ENCODE measurements at regions not wholly inside any gene's neighbourhood (a gene's known extent, or its start where the extent isn't known, plus 50 kb on each side); places are given as distances from the start of the nearest gene placed in this dataset.

GRCh38 chr15:35182841-35183479 is 97.9 kb upstream of the NANOGP8 start:
- CTCF ChIA-PET: interaction anchor here (0.7 to 1.3 kb wide), 3 partner anchors 11 to 46 kb away, joined by 3 read pairs; no protein-coding TSS in a partner anchor

More at GRCh38 chr15:35182841-35183479, 97.9 kb upstream of the NANOGP8 start:
- H3K9me3 ChIP-seq (replicated peaks; ENCODE audit: control insufficient read depth, insufficient read depth, low read length): no peaks in the 10 kb centered on the region
- H3K27ac ChIP-seq (ENCODE audit: insufficient read depth, low read depth, low read length): no peak overlapping the region
- no peaks in the 10 kb centered on the region for H3K27me3 ChIP-seq (ENCODE audit: control insufficient read depth in 2 of 2, insufficient read depth in 2 of 2, low read length in 2 of 2)
- H3K36me3 ChIP-seq (ENCODE audit: control insufficient read depth in 2 of 2, extremely low read depth in 1 of 2, insufficient read depth in 2 of 2, low read length in 2 of 2): no peaks in the 10 kb centered on the region
- no peak overlapping the region for H3K4me3 ChIP-seq (replicated peaks in 1 of 3; ENCODE audit: insufficient read depth in 1 of 3, low read depth in 1 of 3, low read length in 3 of 3)
- H3K9ac ChIP-seq (replicated peaks; ENCODE audit: extremely low read depth, insufficient read depth, low read length): no peak overlapping the region
- FAIRE-seq (no peak), DNase-seq (ENCODE audit: low read depth, low spot score) (no peak)
- TF ChIP-seq JUN (IDR thresholded peaks at IDR 0.05; ENCODE audit: borderline replicate concordance, insufficient read depth, insufficient read length, low read depth): no peak
- no peak for TF ChIP-seq CTCF (IDR thresholded peaks at IDR 0.05; ENCODE audit: extremely low read depth in 1 of 2, insufficient read depth in 1 of 2, low read depth in 1 of 2, low read length in 2 of 2)
- no peak for TF ChIP-seq GATA2 (IDR thresholded peaks at IDR 0.05; ENCODE audit: insufficient read depth, insufficient read length, low read depth, low read length)
- TF ChIP-seq MAX (IDR thresholded peaks at IDR 0.05; ENCODE audit: insufficient read depth, insufficient read length): no peak
- no peak for TF ChIP-seq FOS (IDR thresholded peaks at IDR 0.05; ENCODE audit: borderline replicate concordance, insufficient read depth, low read length)
- no peak for TF ChIP-seq EZH2 (IDR thresholded peaks at IDR 0.05; ENCODE audit: borderline replicate concordance, low read depth, low read length, severe bottlenecking)
- TF ChIP-seq MYC (IDR thresholded peaks at IDR 0.05; ENCODE audit: low read depth, low read length): no peak
- TF ChIP-seq POLR2AphosphoS5 (IDR thresholded peaks at IDR 0.05; ENCODE audit: insufficient read depth, low read depth, low read length): no peak
- TF ChIP-seq POLR2A (IDR thresholded peaks at IDR 0.05; ENCODE audit: low read depth, low read length): no peak
- BruUV-seq (replicated peaks): no TSS peak
- H3K9me1 ChIP-seq (replicated peaks; ENCODE audit: control insufficient read depth, extremely low read depth, insufficient read depth, low read length): no peaks in the 10 kb centered on the region
- H3K79me2 ChIP-seq (ENCODE audit: control insufficient read depth, insufficient read depth, low read length): no peaks in the 10 kb centered on the region
- no peak overlapping the region for H3K4me2 ChIP-seq (ENCODE audit: insufficient read depth, low read length)
- dilution Hi-C loops (cut with MboI; ENCODE audit: extremely low pct_ligation_motif_present, low sequenced_read_pairs) (no loop called here), intact Hi-C loops (cut with micrococcal nuclease) (loop anchor here (10.0 kb wide), 1 partner anchor 702 kb away; no protein-coding TSS in a partner anchor)
- H4K20me1 ChIP-seq (replicated peaks; ENCODE audit: control insufficient read depth, extremely low read depth, insufficient read depth, low read length): no peaks in the 10 kb centered on the region
- peaks cover 3% of the 10 kb centered on the region for H3K4me1 ChIP-seq (ENCODE audit: control insufficient read depth, extremely low read depth, insufficient read depth, low read length)
- H2AFZ ChIP-seq (ENCODE audit: low read depth, low read length): no peak overlapping the region
- POLR2A ChIA-PET: no interaction called here

Measured in endothelial cell of umbilical vein (primary cell).